HepG2 (cell line): ENCODE measurements at regions not wholly inside any gene's neighbourhood (a gene's known extent, or its start where the extent isn't known, plus 50 kb on each side); places are given as distances from the start of the nearest gene placed in this dataset.

Experiments used
- ATAC-seq: fragments of 200-7000 bp; cut with Tn5 transposase; 3 replicates; pipeline ENCODE4 v1.9.1; 2020; ENCODE audit warnings: mild to moderate bottlenecking, moderate library complexity
- BruUV-seq: library from RNA; stranded (reverse); fragments of 400-500 nt; replicated peaks from 2 replicates; lab custom pipeline; 2021; lab: Mats Ljungman, UMichigan
- CTCF ChIA-PET: fragments of 300-600 bp; formaldehyde crosslinking; extraction: SDS; loops from one replicate; lab custom pipeline; 2021; ENCODE audit warnings: low total read pairs, inconsistent platforms, low intra/inter-chr PET ratio; lab: Yijun Ruan, JAX
- POLR2A ChIA-PET: fragments of 350-600 bp; sonication (Branson Sonifier 250); formaldehyde crosslinking; loops from one replicate; lab custom pipeline; 2020; ENCODE audit warnings: antibody characterized with exemption, inconsistent platforms; lab: Yijun Ruan, JAX
- DNase-seq: peaks from one replicate; pipeline ENCODE4 v3.0.0-alpha.2; 2015; ENCODE audit warnings: low spot score
- FAIRE-seq: peaks from 3 replicates; lab custom pipeline; 2011; peaks lifted over from hg19 to GRCh38; lab: Jason Lieb, UNC
- H2AFZ ChIP-seq: one replicate; pipeline ENCODE4 v1.6.1; 2011; ENCODE audit warnings: low read length, inconsistent platforms
- H3K27ac ChIP-seq: fragments of 300-600 bp; 3 replicates; pipeline ENCODE4 v1.8.0; 2011; ENCODE audit warnings: mixed run types, mild to moderate bottlenecking, mixed read lengths, low read length, inconsistent platforms; ENCODE audit not compliant: insufficient read depth; ENCODE audit errors: extremely low read length
- H3K27me3 ChIP-seq, 2 experiments: fragments of 200-600 bp in 1 of 2; 2 replicates in 1 of 2; 3 replicates in 1 of 2; pipeline versions ENCODE4 v1.6.0 to v1.8.0; 2011; ENCODE audit warnings: low read length in 2 of 2, mild to moderate bottlenecking in 2 of 2, moderate library complexity in 2 of 2, inconsistent platforms in 1 of 2; ENCODE audit not compliant: insufficient read depth in 2 of 2, control insufficient read depth in 1 of 2
- H3K36me3 ChIP-seq, 2 experiments: fragments of 200-600 bp in 1 of 2; replicated peaks in 1 of 2; 2 replicates in 1 of 2; 3 replicates in 1 of 2; pipeline versions ENCODE4 v1.5.1 to v1.8.0; 2011; ENCODE audit warnings: low read length in 2 of 2, inconsistent platforms in 1 of 2; ENCODE audit not compliant: insufficient read depth in 2 of 2, control insufficient read depth in 1 of 2
- H3K4me1 ChIP-seq: 2 replicates; pipeline ENCODE4 v1.5.1; 2012; ENCODE audit warnings: low read length, inconsistent platforms; ENCODE audit not compliant: insufficient read depth
- H3K4me2 ChIP-seq: 2 replicates; pipeline ENCODE4 v1.6.0; 2011; ENCODE audit warnings: low read depth, low read length, inconsistent platforms
- H3K4me3 ChIP-seq, 3 experiments: fragments of 200-600 bp in 1 of 3; sonication (generic), shearing (Covaris generic) in 1 of 3; replicated peaks in 1 of 3; 2 replicates each; pipeline ENCODE4 v1.5.1; 2011 to 2016; ENCODE audit warnings: low read length in 3 of 3, inconsistent platforms in 2 of 3, low read depth in 2 of 3, mild to moderate bottlenecking in 2 of 3, control low read depth in 1 of 3, mixed read lengths in 1 of 3; ENCODE audit not compliant: insufficient read depth in 1 of 3
- H3K79me2 ChIP-seq: one replicate; pipeline ENCODE4 v1.6.1; 2011; ENCODE audit warnings: low read length, inconsistent platforms; ENCODE audit not compliant: insufficient read depth
- H3K9ac ChIP-seq: 2 replicates; pipeline ENCODE4 v1.6.0; 2011; ENCODE audit warnings: mild to moderate bottlenecking, low read depth, low read length, inconsistent platforms; ENCODE audit not compliant: insufficient read depth
- H3K9me3 ChIP-seq: 2 replicates; pipeline ENCODE4 v1.5.1; 2012; ENCODE audit warnings: mild to moderate bottlenecking, low read length
- H4K20me1 ChIP-seq: 2 replicates; pipeline ENCODE4 v1.6.0; 2011; ENCODE audit warnings: inconsistent platforms, mild to moderate bottlenecking, low read length, moderate library complexity; ENCODE audit not compliant: insufficient read depth
- ARHGAP35 ChIP-seq: sonication (generic); formaldehyde crosslinking; IDR thresholded peaks from 2 replicates; pipeline ENCODE4 v1.9.0; 2022; ENCODE audit warnings: mild to moderate bottlenecking, inconsistent platforms, moderate library complexity, missing genetic modification reagents, borderline replicate concordance
- ATF2 ChIP-seq: sonication (generic); formaldehyde crosslinking; IDR thresholded peaks from 2 replicates; pipeline ENCODE4 v1.4.0; 2020; ENCODE audit warnings: missing genetic modification reagents
- FOSL2 ChIP-seq: sonication (generic); formaldehyde crosslinking; IDR thresholded peaks from 2 replicates; pipeline ENCODE4 v1.4.0; 2020; ENCODE audit warnings: missing genetic modification reagents
- KDM5B ChIP-seq: sonication (generic); formaldehyde crosslinking; IDR thresholded peaks from 2 replicates; pipeline ENCODE4 v1.4.0; 2020; ENCODE audit warnings: missing genetic modification reagents, mild to moderate bottlenecking, borderline replicate concordance
- MAX ChIP-seq: IDR thresholded peaks from 2 replicates; pipeline ENCODE4 v1.6.1; 2012; ENCODE audit warnings: inconsistent platforms
- MXI1 ChIP-seq: IDR thresholded peaks from 3 replicates; pipeline ENCODE4 v1.6.1; 2012; ENCODE audit warnings: low read depth, low read length, inconsistent platforms, borderline replicate concordance
- NR1H2 ChIP-seq: sonication (generic); formaldehyde crosslinking; IDR thresholded peaks from 2 replicates; pipeline ENCODE4 v1.8.1; 2022; ENCODE audit warnings: low read depth, missing genetic modification reagents, borderline replicate concordance
- POLR2G ChIP-seq: fragments of 200-400 bp; formaldehyde crosslinking; IDR thresholded peaks from 2 replicates; pipeline ENCODE4 v1.6.1; 2018; ENCODE audit warnings: mild to moderate bottlenecking, low read depth, low read length, moderate library complexity
- PTBP1 ChIP-seq: fragments of 200-400 bp; formaldehyde crosslinking; IDR thresholded peaks from 2 replicates; pipeline ENCODE4 v1.6.1; 2018; ENCODE audit warnings: low read length, low read depth; ENCODE audit not compliant: poor library complexity, severe bottlenecking
- TBX3 ChIP-seq: fragments of 450-650 bp; IDR thresholded peaks from 2 replicates; pipeline ENCODE4 v1.6.1; 2017; ENCODE audit warnings: antibody characterized with exemption, mild to moderate bottlenecking, inconsistent platforms, borderline replicate concordance
- USF2 ChIP-seq, 2 experiments: sonication (generic) in 1 of 2; formaldehyde crosslinking in 1 of 2; IDR thresholded peaks; 2 replicates each; pipeline versions ENCODE4 v1.5.1 to v1.6.1; 2011 to 2020; ENCODE audit warnings: borderline replicate concordance in 1 of 2, low read depth in 1 of 2, low read length in 1 of 2, mild to moderate bottlenecking in 1 of 2, missing genetic modification reagents in 1 of 2, moderate library complexity in 1 of 2
- ZBTB42 ChIP-seq: sonication (generic); formaldehyde crosslinking; IDR thresholded peaks from 2 replicates; pipeline ENCODE4 v1.5.0; 2020; ENCODE audit warnings: mild to moderate bottlenecking, missing genetic modification reagents
- ZNF205 ChIP-seq: IDR thresholded peaks from 2 replicates; pipeline ENCODE4 v1.6.1; 2018; ENCODE audit warnings: missing biosample characterization, missing genetic modification reagents
- ZNF431 ChIP-seq: sonication (generic); formaldehyde crosslinking; IDR thresholded peaks from 2 replicates; pipeline ENCODE4 v1.9.0; 2022; ENCODE audit warnings: missing genetic modification reagents, low read depth, mild to moderate bottlenecking, borderline replicate concordance
- ZNF770 ChIP-seq: sonication (generic); formaldehyde crosslinking; IDR thresholded peaks from 2 replicates; pipeline ENCODE4 v1.5.0; 2020; ENCODE audit warnings: mild to moderate bottlenecking, missing genetic modification reagents
- WGBS: methylation state at CpG from one replicate; pipeline ENCODE4 v1.1.6; 2017; ENCODE audit warnings: low lambda C conversion rate; 5-methylcytosine and 5-hydroxymethylcytosine counted together
- in situ Hi-C: cut with HindIII; loops from 2 replicates; pipeline ENCODE4 v1.10.0; 2017; ENCODE audit warnings: low pct_unique_long_range_greater_than_20kb; ENCODE audit not compliant: extremely low pct_ligation_motif_present
- intact Hi-C: fragments of 100-400 bp; cut with micrococcal nuclease; formaldehyde crosslinking; loops from one replicate; pipeline ENCODE4 v1.10.0; 2022; ENCODE audit not compliant: unreplicated experiment

GRCh38 chr15:70299931-70300869 is 202.5 kb upstream of the TLE3 start (continued):
- no peak for TF ChIP-seq ZNF770 (CRISPR knock-in tag)
- TF ChIP-seq, all 625 proteins: peak for 0

- intact Hi-C loops, result no loop called here
- TF ChIP-seq PTBP1 (no peak), POLR2G (no peak), ARHGAP35 (CRISPR knock-in tag) (no peak), FOSL2 (CRISPR knock-in tag) (no peak), ATF2 (CRISPR knock-in tag) (no peak), NR1H2 (no peak), MXI1 (no peak), ZNF205 (CRISPR knock-in tag) (no peak), ZNF431 (CRISPR knock-in tag) (no peak), USF2 (IDR thresholded peaks at IDR 0.05; ENCODE audit: low read depth, low read length) (no peak), USF2 (CRISPR knock-in tag; IDR thresholded peaks at IDR 0.05; ENCODE audit: borderline replicate concordance) (no peak), TBX3 (no peak), ZBTB42 (CRISPR knock-in tag) (no peak), MAX (no peak), KDM5B (CRISPR knock-in tag) (no peak)
Measured at GRCh38 chr15:70297465-70298058, 199.8 kb upstream of the TLE3 start.

More at GRCh38 chr15:70297465-70298058, 199.8 kb upstream of the TLE3 start:
- H3K27me3 ChIP-seq, result peaks cover 0 to 1% of the 10 kb centered on the region in 2 experiments; a peak in 2 of 5 replicates
- no peak overlapping the region for H2AFZ ChIP-seq
- in situ Hi-C loops, result no loop called here
- H3K4me1 ChIP-seq, result no peaks in the 10 kb centered on the region
- no peak overlapping the region for H3K4me3 ChIP-seq
- H3K9ac ChIP-seq, result no peak overlapping the region
- no peak for DNase-seq
- no peak for ATAC-seq
- no peaks in the 10 kb centered on the region for H3K79me2 ChIP-seq
- 14% methylated on average over 6 of the region's 6 CpGs for WGBS
- no TSS peak for BruUV-seq
- CTCF ChIA-PET, result no interaction called here
- FAIRE-seq, result no peak
- H3K36me3 ChIP-seq, result no peaks in the 10 kb centered on the region
- no peak overlapping the region for H3K27ac ChIP-seq
- POLR2A ChIA-PET, result no interaction called here
- no peak overlapping the region for H3K4me2 ChIP-seq
- no peaks in the 10 kb centered on the region for H4K20me1 ChIP-seq
- no peaks in the 10 kb centered on the region for H3K9me3 ChIP-seq
